ENCODE measurements at regions not wholly inside any gene's neighbourhood (a gene's known extent, or its start where the extent isn't known, plus 50 kb on each side); places are given as distances from the start of the nearest gene placed in this dataset.
A peak's percentile ranks its signal among the peaks of the same experiment; 100 is the strongest.
"Not testable (repeated sequence)": the region's sequence is repeated elsewhere in the genome, so short reads cannot be mapped to it uniquely, and the experiment has no call there.

GRCh38 chr9:135404451-135405144, 75.0 kb upstream of the PPP1R26 start:
- no peak for DNase-seq (ENCODE audit: low spot score)

GRCh38 chr9:135405145-135405464, 74.5 kb upstream of the PPP1R26 start:
- DNase-seq (ENCODE audit: low spot score) = not testable (repeated sequence)

GRCh38 chr9:135408476-135409254, 70.9 kb upstream of the PPP1R26 start:
- DNase-seq (ENCODE audit: low spot score) = no peak

- DNase-seq (ENCODE audit: low spot score) = no peak
These were observed 70.0 kb upstream of the PPP1R26 start for GRCh38 chr9:135409286-135410200.

GRCh38 chr9:135410421-135410820, 69.2 kb upstream of the PPP1R26 start:
- no peak for DNase-seq (ENCODE audit: low spot score)

- DNase-seq (ENCODE audit: low spot score) = no peak
These were observed 68.6 kb upstream of the PPP1R26 start for GRCh38 chr9:135410831-135411473.

GRCh38 chr9:135411605-135412004, 68.0 kb upstream of the PPP1R26 start:
- not testable (repeated sequence) for DNase-seq (ENCODE audit: low spot score)

- peak; percentile 63 for DNase-seq (ENCODE audit: low spot score)
These were observed 67.1 kb upstream of the PPP1R26 start for GRCh38 chr9:135412315-135413085.

- DNase-seq (ENCODE audit: low spot score) = no peak
These were observed 66.6 kb upstream of the PPP1R26 start for GRCh38 chr9:135413086-135413375.

GRCh38 chr9:135413461-135413860, 66.1 kb upstream of the PPP1R26 start:
- no peak for DNase-seq (ENCODE audit: low spot score)

GRCh38 chr9:135414293-135414692, 65.3 kb upstream of the PPP1R26 start:
- no peak for DNase-seq (ENCODE audit: low spot score)

- DNase-seq (ENCODE audit: low spot score) = no peak
These were observed 64.0 kb upstream of the PPP1R26 start for GRCh38 chr9:135415586-135415985.

GRCh38 chr9:135416664-135417290, 62.8 kb upstream of the PPP1R26 start:
- DNase-seq (ENCODE audit: low spot score) = no peak

- no peak for DNase-seq (ENCODE audit: low spot score)
These were observed 61.4 kb upstream of the PPP1R26 start for GRCh38 chr9:135418161-135418560.

GRCh38 chr9:135419106-135419505, 60.5 kb upstream of the PPP1R26 start:
- no peak for DNase-seq (ENCODE audit: low spot score)

GRCh38 chr9:135422341-135422944, 57.1 kb upstream of the PPP1R26 start:
- no peak for DNase-seq (ENCODE audit: low spot score)

- no peak for DNase-seq (ENCODE audit: low spot score)
These were observed 55.9 kb upstream of the PPP1R26 start for GRCh38 chr9:135423725-135424124.

All from mucosa of gallbladder (tissue), 1 donor.